OCI-LY1 (cell line): ENCODE measurements at regions not wholly inside any gene's neighbourhood (a gene's known extent, or its start where the extent isn't known, plus 50 kb on each side); places are given as distances from the start of the nearest gene placed in this dataset.

Source experiments
- H2AFZ ChIP-seq: fragments of 200-600 bp; sonication (generic), shearing (Covaris generic); 2 replicates; pipeline ENCODE4 v1.6.0; 2014; ENCODE audit warnings: antibody characterized with exemption, mild to moderate bottlenecking, low read length
- H3F3A ChIP-seq: fragments of 200-600 bp; sonication (generic), shearing (Covaris generic); 2 replicates; pipeline ENCODE4 v1.6.0; 2014; ENCODE audit warnings: mild to moderate bottlenecking, antibody characterized with exemption, low read length, moderate library complexity; ENCODE audit not compliant: insufficient read depth
- H3K27ac ChIP-seq: fragments of 200-600 bp; sonication (generic); 2 replicates; pipeline ENCODE4 v1.5.1; 2014; ENCODE audit warnings: low read length, mixed run types, mild to moderate bottlenecking, low read depth; ENCODE audit not compliant: poor library complexity, severe bottlenecking
- H3K27me3 ChIP-seq: fragments of 200-600 bp; sonication (generic); 2 replicates; pipeline ENCODE4 v1.6.0; 2014; ENCODE audit warnings: antibody characterized with exemption, mild to moderate bottlenecking, low read length, moderate library complexity; ENCODE audit not compliant: insufficient read depth
- H3K36me3 ChIP-seq: fragments of 200-600 bp; sonication (generic); 2 replicates; pipeline ENCODE4 v1.6.1; 2014; ENCODE audit warnings: mild to moderate bottlenecking, antibody characterized with exemption, low read length, moderate library complexity, mixed read lengths; ENCODE audit not compliant: insufficient read depth
- H3K4me1 ChIP-seq: fragments of 200-600 bp; sonication (generic); 2 replicates; pipeline ENCODE4 v1.5.1; 2014; ENCODE audit warnings: mild to moderate bottlenecking, low read length, moderate library complexity; ENCODE audit not compliant: insufficient read depth, severe bottlenecking
- H3K4me2 ChIP-seq: fragments of 200-600 bp; sonication (generic), shearing (Covaris generic); 2 replicates; pipeline ENCODE4 v1.6.1; 2014; ENCODE audit warnings: low read length
- H3K4me3 ChIP-seq: fragments of 200-600 bp; sonication (generic); 2 replicates; pipeline ENCODE4 v1.5.1; 2014; ENCODE audit warnings: low read length, low read depth, mild to moderate bottlenecking, mixed read lengths; ENCODE audit not compliant: poor library complexity, severe bottlenecking
- H3K79me2 ChIP-seq: fragments of 200-600 bp; shearing (Covaris generic); 2 replicates; pipeline ENCODE4 v1.6.1; 2016; ENCODE audit warnings: mixed run types, low read length, mixed read lengths; ENCODE audit not compliant: insufficient read depth
- H3K9ac ChIP-seq: fragments of 200-600 bp; sonication (generic), shearing (Covaris generic); 2 replicates; pipeline ENCODE4 v1.6.1; 2014; ENCODE audit warnings: mild to moderate bottlenecking, low read length, mixed read lengths
- H3K9me2 ChIP-seq: fragments of 200-600 bp; sonication (generic), shearing (Covaris generic); 2 replicates; pipeline ENCODE4 v1.6.1; 2014; ENCODE audit warnings: low read depth, mild to moderate bottlenecking, low read length, mixed read lengths
- H3K9me3 ChIP-seq: fragments of 200-600 bp; shearing (Covaris generic); 2 replicates; pipeline ENCODE4 v1.6.1; 2014; ENCODE audit warnings: low read length, mixed read lengths
- H4K20me1 ChIP-seq: fragments of 200-600 bp; sonication (generic), shearing (Covaris generic); 2 replicates; pipeline ENCODE4 v1.6.0; 2016; ENCODE audit warnings: mild to moderate bottlenecking, low read length; ENCODE audit not compliant: insufficient read depth
- EZH2 ChIP-seq: fragments of 200-600 bp; sonication (generic), shearing (Covaris generic); IDR thresholded peaks from 2 replicates; pipeline ENCODE4 v1.8.0; 2017; ENCODE audit warnings: borderline replicate concordance, mixed run types, mild to moderate bottlenecking, antibody characterized with exemption, low read length, moderate library complexity, mixed read lengths
- TF ChIP-seq, protein P1 (sequence below): fragments of 200-600 bp; sonication (generic), shearing (Covaris generic); IDR thresholded peaks from 2 replicates; pipeline ENCODE4 v1.5.1; 2017; ENCODE audit warnings: mild to moderate bottlenecking, antibody characterized with exemption, low read length, moderate library complexity, mixed read lengths

DNA sequence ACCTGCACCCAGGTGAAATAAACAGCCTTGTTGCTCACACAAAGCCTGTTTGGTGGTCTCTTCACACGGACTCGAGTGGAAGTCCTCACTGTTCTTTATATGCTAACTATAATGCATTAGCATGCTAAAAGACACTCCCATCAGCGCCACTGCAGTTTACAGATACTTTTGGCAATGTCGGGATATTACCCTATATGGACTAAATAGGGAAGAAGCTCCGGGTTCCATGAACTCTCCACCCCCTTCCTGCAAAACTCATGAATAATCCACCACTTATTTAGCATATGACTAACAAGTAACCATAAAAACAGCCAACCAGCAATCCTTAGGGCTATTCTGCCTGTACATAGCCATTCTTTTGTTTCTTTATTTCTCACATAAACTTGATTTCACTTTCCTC lies 426.2 kb upstream of the PTPRD start:
- no peaks in the 10 kb centered on the region for H3K9me2 ChIP-seq
- no peak overlapping the region for H3K9ac ChIP-seq
- H3K4me3 ChIP-seq = no peak overlapping the region
- no peaks in the 10 kb centered on the region for H3K36me3 ChIP-seq
- no peaks in the 10 kb centered on the region for H3K27me3 ChIP-seq
- no peaks in the 10 kb centered on the region for H3K4me1 ChIP-seq
- H3K4me2 ChIP-seq = no peak overlapping the region
- no peak overlapping the region for H2AFZ ChIP-seq
- H3K9me3 ChIP-seq = no peaks in the 10 kb centered on the region
- H3F3A ChIP-seq = no peaks in the 10 kb centered on the region
- no peaks in the 10 kb centered on the region for H4K20me1 ChIP-seq
- no peaks in the 10 kb centered on the region for H3K79me2 ChIP-seq
- no peak overlapping the region for H3K27ac ChIP-seq
- no peak for TF ChIP-seq EZH2
- TF ChIP-seq, protein P1, sequence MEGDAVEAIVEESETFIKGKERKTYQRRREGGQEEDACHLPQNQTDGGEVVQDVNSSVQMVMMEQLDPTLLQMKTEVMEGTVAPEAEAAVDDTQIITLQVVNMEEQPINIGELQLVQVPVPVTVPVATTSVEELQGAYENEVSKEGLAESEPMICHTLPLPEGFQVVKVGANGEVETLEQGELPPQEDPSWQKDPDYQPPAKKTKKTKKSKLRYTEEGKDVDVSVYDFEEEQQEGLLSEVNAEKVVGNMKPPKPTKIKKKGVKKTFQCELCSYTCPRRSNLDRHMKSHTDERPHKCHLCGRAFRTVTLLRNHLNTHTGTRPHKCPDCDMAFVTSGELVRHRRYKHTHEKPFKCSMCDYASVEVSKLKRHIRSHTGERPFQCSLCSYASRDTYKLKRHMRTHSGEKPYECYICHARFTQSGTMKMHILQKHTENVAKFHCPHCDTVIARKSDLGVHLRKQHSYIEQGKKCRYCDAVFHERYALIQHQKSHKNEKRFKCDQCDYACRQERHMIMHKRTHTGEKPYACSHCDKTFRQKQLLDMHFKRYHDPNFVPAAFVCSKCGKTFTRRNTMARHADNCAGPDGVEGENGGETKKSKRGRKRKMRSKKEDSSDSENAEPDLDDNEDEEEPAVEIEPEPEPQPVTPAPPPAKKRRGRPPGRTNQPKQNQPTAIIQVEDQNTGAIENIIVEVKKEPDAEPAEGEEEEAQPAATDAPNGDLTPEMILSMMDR = no peak

DNA sequence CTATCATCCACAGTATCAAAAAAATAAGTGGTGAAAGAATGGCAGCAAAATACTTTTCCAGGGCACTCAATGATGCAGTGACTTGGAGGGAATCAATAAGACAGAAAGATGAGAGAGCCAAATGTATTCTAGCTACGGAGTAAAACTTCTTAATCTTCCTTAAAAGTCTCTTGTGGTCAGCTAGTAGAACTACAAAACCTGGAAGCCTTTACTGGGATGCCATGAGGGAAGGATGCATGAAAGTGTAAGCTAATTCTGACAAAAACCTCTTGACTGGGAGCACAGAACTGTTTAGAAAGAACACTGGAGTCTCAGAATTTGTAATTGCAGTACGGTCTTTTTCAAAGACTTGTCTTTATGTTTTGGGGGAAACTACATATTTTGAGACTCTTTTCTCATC lies 432.8 kb upstream of the PTPRD start:
- no peak overlapping the region for H3K4me2 ChIP-seq

DNA sequence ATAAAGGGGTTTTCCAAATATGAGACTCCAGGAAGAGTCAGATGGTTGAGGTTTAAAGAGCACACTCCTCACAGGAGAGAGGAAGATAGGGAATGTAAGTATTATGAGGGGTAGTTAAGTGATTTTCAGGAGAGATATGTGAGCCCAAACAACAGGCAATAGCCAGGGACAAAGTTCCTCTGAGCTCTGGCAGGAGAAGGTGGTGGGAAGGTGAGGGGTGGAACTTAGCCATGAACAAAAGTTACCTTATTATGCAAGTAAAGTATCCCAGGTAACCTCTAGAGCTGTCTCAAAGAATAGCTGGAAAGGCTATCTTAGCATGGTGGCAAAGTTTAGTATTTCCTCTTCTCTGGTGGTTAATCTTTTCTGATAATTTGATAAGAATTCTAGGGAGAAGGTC lies 450.5 kb upstream of the PTPRD start:
- Histone ChIP-seq H3K27me3 (no peaks in the 10 kb centered on the region), H3K9ac (no peak overlapping the region), H3K4me2 (no peak overlapping the region), H3K4me1 (no peaks in the 10 kb centered on the region), H3K27ac (no peak overlapping the region), H4K20me1 (no peaks in the 10 kb centered on the region), H3K9me2 (no peaks in the 10 kb centered on the region), H3K79me2 (no peaks in the 10 kb centered on the region), H3K36me3 (no peaks in the 10 kb centered on the region), H2AFZ (no peak overlapping the region), H3K4me3 (no peak overlapping the region), H3F3A (no peaks in the 10 kb centered on the region), H3K9me3 (no peaks in the 10 kb centered on the region)
- no peak for TF ChIP-seq EZH2
- TF ChIP-seq, protein P1 = no peak

More for the DNA sequence above, 432.8 kb upstream of the PTPRD start:
- Histone ChIP-seq H3K79me2 (no peaks in the 10 kb centered on the region), H3K36me3 (no peaks in the 10 kb centered on the region), H3K9ac (no peak overlapping the region), H3F3A (no peaks in the 10 kb centered on the region), H3K4me1 (no peaks in the 10 kb centered on the region), H3K27ac (no peak overlapping the region), H3K4me3 (no peak overlapping the region), H4K20me1 (no peaks in the 10 kb centered on the region), H3K9me3 (no peaks in the 10 kb centered on the region), H3K9me2 (no peaks in the 10 kb centered on the region), H3K27me3 (no peaks in the 10 kb centered on the region), H2AFZ (no peak overlapping the region)
- no peak for TF ChIP-seq EZH2

DNA sequence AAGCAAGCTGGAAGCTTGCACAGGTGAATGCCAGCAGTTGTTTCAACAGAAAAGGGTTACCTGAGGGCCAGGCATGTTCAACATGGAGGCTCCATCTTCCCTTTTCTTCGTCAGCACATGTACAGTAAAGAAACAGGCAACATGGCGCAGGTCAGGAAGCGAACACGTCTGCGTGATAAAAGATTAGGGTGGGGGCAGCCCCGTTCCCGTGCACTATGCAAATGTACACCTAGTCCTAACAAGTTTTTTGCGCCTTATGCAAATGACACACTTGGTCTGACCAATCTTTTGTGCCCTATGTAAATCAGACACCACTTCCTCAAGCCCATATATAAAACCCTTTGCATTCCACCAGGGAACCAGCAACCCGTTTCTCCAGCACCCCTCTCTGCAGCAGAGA lies 452.1 kb upstream of the PTPRD start:
- Histone ChIP-seq H4K20me1 (no peaks in the 10 kb centered on the region), H3F3A (no peaks in the 10 kb centered on the region), H2AFZ (no peak overlapping the region), H3K4me1 (no peaks in the 10 kb centered on the region), H3K4me2 (no peak overlapping the region), H3K36me3 (no peaks in the 10 kb centered on the region), H3K4me3 (no peak overlapping the region), H3K9me3 (no peaks in the 10 kb centered on the region), H3K27me3 (no peaks in the 10 kb centered on the region), H3K79me2 (no peaks in the 10 kb centered on the region), H3K27ac (no peak overlapping the region), H3K9me2 (no peaks in the 10 kb centered on the region), H3K9ac (no peak overlapping the region)
- TF ChIP-seq, protein P1 = no peak
- TF ChIP-seq EZH2 = no peak
